Endothelial cell (in vitro differentiated cells): ENCODE measurements at regions not wholly inside any gene's neighbourhood (a gene's known extent, or its start where the extent isn't known, plus 50 kb on each side); places are given as distances from the start of the nearest gene placed in this dataset.

Source experiments
- DNase-seq: peaks from one replicate; pipeline ENCODE4 v3.0.0; 2021; ENCODE audit warnings: low spot score
- H3K27ac Mint-ChIP-seq: one replicate; pipeline ENCODE4 v1.8.0; 2021; ENCODE audit warnings: mixed read lengths, inconsistent platforms; ENCODE audit not compliant: unreplicated experiment
- H3K27me3 Mint-ChIP-seq: one replicate; pipeline ENCODE4 v1.8.0; 2021; ENCODE audit warnings: mild to moderate bottlenecking, moderate library complexity, mixed read lengths, inconsistent platforms; ENCODE audit not compliant: unreplicated experiment
- H3K36me3 Mint-ChIP-seq: one replicate; pipeline ENCODE4 v1.8.0; 2021; ENCODE audit warnings: mild to moderate bottlenecking, low read depth, mixed read lengths, inconsistent platforms; ENCODE audit not compliant: unreplicated experiment
- H3K4me1 Mint-ChIP-seq: one replicate; pipeline ENCODE4 v1.8.0; 2021; ENCODE audit warnings: mild to moderate bottlenecking, mixed read lengths, inconsistent platforms; ENCODE audit not compliant: unreplicated experiment
- H3K4me3 Mint-ChIP-seq: one replicate; pipeline ENCODE4 v1.8.0; 2021; ENCODE audit warnings: mild to moderate bottlenecking, mixed read lengths, inconsistent platforms; ENCODE audit not compliant: unreplicated experiment
- H3K9me3 Mint-ChIP-seq: one replicate; pipeline ENCODE4 v1.8.0; 2021; ENCODE audit warnings: mixed read lengths, inconsistent platforms; ENCODE audit not compliant: unreplicated experiment
- CTCF ChIP-seq: fragments of 200-600 bp; sonication (generic); IDR thresholded peaks from one replicate; pipeline ENCODE4 v1.5.0; 2021; ENCODE audit warnings: antibody characterized with exemption; ENCODE audit not compliant: unreplicated experiment

GRCh38 chr1:166605137-166605536 is 234.1 kb upstream of the POGK start:
- Mint-ChIP-seq H3K4me1 (no peaks in the 10 kb centered on the region), H3K4me3 (no peak overlapping the region), H3K9me3 (no peaks in the 10 kb centered on the region), H3K27ac (no peak overlapping the region), H3K36me3 (no peaks in the 10 kb centered on the region), H3K27me3 (no peaks in the 10 kb centered on the region)
- no peak for DNase-seq
- no peak for TF ChIP-seq CTCF

GRCh38 chr1:166612886-166613285 is 226.4 kb upstream of the POGK start:
- H3K27me3 Mint-ChIP-seq, result no peaks in the 10 kb centered on the region
- H3K4me3 Mint-ChIP-seq, result no peak overlapping the region
- no peaks in the 10 kb centered on the region for H3K4me1 Mint-ChIP-seq
- no peaks in the 10 kb centered on the region for H3K36me3 Mint-ChIP-seq
- no peaks in the 10 kb centered on the region for H3K9me3 Mint-ChIP-seq
- H3K27ac Mint-ChIP-seq, result no peak overlapping the region
- DNase-seq, result no peak
- TF ChIP-seq CTCF, result no peak

- Mint-ChIP-seq H3K36me3 (no peaks in the 10 kb centered on the region), H3K27ac (no peak overlapping the region), H3K4me3 (no peak overlapping the region), H3K9me3 (no peaks in the 10 kb centered on the region), H3K4me1 (no peaks in the 10 kb centered on the region), H3K27me3 (no peaks in the 10 kb centered on the region)
- DNase-seq, result no peak
- no peak for TF ChIP-seq CTCF
Observed at GRCh38 chr1:166616206-166616605, 223.1 kb upstream of the POGK start.

GRCh38 chr1:166626711-166627110 is 212.6 kb upstream of the POGK start:
- Mint-ChIP-seq H3K4me1 (no peaks in the 10 kb centered on the region), H3K9me3 (no peaks in the 10 kb centered on the region), H3K4me3 (no peak overlapping the region), H3K27ac (no peak overlapping the region), H3K36me3 (no peaks in the 10 kb centered on the region), H3K27me3 (no peaks in the 10 kb centered on the region)
- DNase-seq, result no peak
- TF ChIP-seq CTCF, result no peak

- H3K27me3 Mint-ChIP-seq, result no peaks in the 10 kb centered on the region
- H3K9me3 Mint-ChIP-seq, result no peaks in the 10 kb centered on the region
- no peak for DNase-seq
- TF ChIP-seq CTCF, result no peak
- H3K4me1 Mint-ChIP-seq, result no peaks in the 10 kb centered on the region
- H3K36me3 Mint-ChIP-seq, result no peaks in the 10 kb centered on the region
- no peak overlapping the region for H3K27ac Mint-ChIP-seq
- H3K4me3 Mint-ChIP-seq, result no peak overlapping the region
Observed at GRCh38 chr1:166627558-166627957, 211.7 kb upstream of the POGK start.
